MM.1S (cell line): ENCODE measurements at regions not wholly inside any gene's neighbourhood (a gene's known extent, or its start where the extent isn't known, plus 50 kb on each side); places are given as distances from the start of the nearest gene placed in this dataset.

Source experiments
- DNase-seq: peaks from one replicate; pipeline ENCODE4 v3.0.0-alpha.2; 2015
- H2AFZ ChIP-seq: fragments of 300-600 bp; sonication (generic); 2 replicates; pipeline ENCODE4 v1.6.0; 2016; ENCODE audit warnings: antibody characterized with exemption, low read length
- H3F3A ChIP-seq: fragments of 300-600 bp; sonication (generic); 2 replicates; pipeline ENCODE4 v1.6.1; 2016; ENCODE audit warnings: mild to moderate bottlenecking, antibody characterized with exemption, low read length, moderate library complexity, mixed read lengths; ENCODE audit not compliant: insufficient read depth
- H3K27ac ChIP-seq: fragments of 300-600 bp; sonication (generic); 2 replicates; pipeline ENCODE4 v1.5.1; 2016; ENCODE audit warnings: mild to moderate bottlenecking, low read length
- H3K27me3 ChIP-seq: fragments of 300-600 bp; sonication (generic); replicated peaks from 2 replicates; pipeline ENCODE4 v1.6.0; 2016; ENCODE audit warnings: low read length; ENCODE audit not compliant: insufficient read depth
- H3K36me3 ChIP-seq: fragments of 300-600 bp; sonication (generic); replicated peaks from 2 replicates; pipeline ENCODE4 v1.6.1; 2016; ENCODE audit warnings: mild to moderate bottlenecking, low read length, mixed read lengths; ENCODE audit not compliant: insufficient read depth
- H3K4me1 ChIP-seq: fragments of 300-600 bp; sonication (generic); 2 replicates; pipeline ENCODE4 v1.6.1; 2016; ENCODE audit warnings: low read length, mixed read lengths
- H3K4me2 ChIP-seq: fragments of 300-600 bp; sonication (generic); 2 replicates; pipeline ENCODE4 v1.6.0; 2016; ENCODE audit warnings: low read depth, low read length
- H3K4me3 ChIP-seq: fragments of 300-600 bp; sonication (generic); 2 replicates; pipeline ENCODE4 v1.5.1; 2016; ENCODE audit warnings: low read length, mixed read lengths
- H3K79me2 ChIP-seq: fragments of 300-600 bp; sonication (generic); 2 replicates; pipeline ENCODE4 v1.6.1; 2016; ENCODE audit warnings: mixed run types, low read length, mixed read lengths
- H3K9ac ChIP-seq: fragments of 300-600 bp; sonication (generic); 2 replicates; pipeline ENCODE4 v1.6.1; 2016; ENCODE audit warnings: low read length, mixed read lengths
- H3K9me2 ChIP-seq: fragments of 300-600 bp; sonication (generic); replicated peaks from 2 replicates; pipeline ENCODE4 v1.6.1; 2016; ENCODE audit warnings: mild to moderate bottlenecking, low read length, mixed read lengths; ENCODE audit not compliant: insufficient read depth
- H3K9me3 ChIP-seq: fragments of 300-600 bp; sonication (generic); replicated peaks from 2 replicates; pipeline ENCODE4 v1.6.1; 2016; ENCODE audit warnings: mild to moderate bottlenecking, low read length, mixed read lengths; ENCODE audit not compliant: insufficient read depth
- H4K20me1 ChIP-seq: fragments of 300-600 bp; sonication (generic); 2 replicates; pipeline ENCODE4 v1.6.1; 2016; ENCODE audit warnings: mild to moderate bottlenecking, low read length, moderate library complexity, mixed read lengths; ENCODE audit not compliant: insufficient read depth
- EZH2 ChIP-seq: fragments of 300-600 bp; sonication (generic); optimal IDR thresholded peaks from 2 replicates; pipeline ENCODE3; 2017; ENCODE audit warnings: low read depth, mild to moderate bottlenecking, antibody characterized with exemption, low read length, mixed read lengths
- EZH2phosphoT487 ChIP-seq: fragments of 300-600 bp; sonication (generic); IDR thresholded peaks from 2 replicates; pipeline ENCODE4 v1.6.1; 2018; ENCODE audit warnings: antibody characterized with exemption, low read length
- TF ChIP-seq, protein P1 (sequence below): fragments of 300-600 bp; sonication (generic); IDR thresholded peaks from 2 replicates; pipeline ENCODE4 v1.5.1; 2016; ENCODE audit warnings: antibody characterized with exemption, low read length, mixed read lengths

GRCh38 chr13:80881942-80882445, 541.1 kb upstream of the SPRY2 start:
- no peak overlapping the region for H3K4me2 ChIP-seq
- H3F3A ChIP-seq, result no peaks in the 10 kb centered on the region
- H3K27me3 ChIP-seq, result no peaks in the 10 kb centered on the region
- H3K79me2 ChIP-seq, result no peaks in the 10 kb centered on the region
- no peak overlapping the region for H3K27ac ChIP-seq
- H3K4me1 ChIP-seq, result no peaks in the 10 kb centered on the region
- H4K20me1 ChIP-seq, result no peaks in the 10 kb centered on the region
- no peaks in the 10 kb centered on the region for H3K9me3 ChIP-seq
- no peaks in the 10 kb centered on the region for H3K36me3 ChIP-seq
- H3K9ac ChIP-seq, result no peak overlapping the region
- no peak overlapping the region for H2AFZ ChIP-seq
- no peak overlapping the region for H3K4me3 ChIP-seq
- no peak for DNase-seq
- no peaks in the 10 kb centered on the region for H3K9me2 ChIP-seq
- TF ChIP-seq EZH2 (no peak), EZH2phosphoT487 (no peak)
- TF ChIP-seq, protein P1, sequence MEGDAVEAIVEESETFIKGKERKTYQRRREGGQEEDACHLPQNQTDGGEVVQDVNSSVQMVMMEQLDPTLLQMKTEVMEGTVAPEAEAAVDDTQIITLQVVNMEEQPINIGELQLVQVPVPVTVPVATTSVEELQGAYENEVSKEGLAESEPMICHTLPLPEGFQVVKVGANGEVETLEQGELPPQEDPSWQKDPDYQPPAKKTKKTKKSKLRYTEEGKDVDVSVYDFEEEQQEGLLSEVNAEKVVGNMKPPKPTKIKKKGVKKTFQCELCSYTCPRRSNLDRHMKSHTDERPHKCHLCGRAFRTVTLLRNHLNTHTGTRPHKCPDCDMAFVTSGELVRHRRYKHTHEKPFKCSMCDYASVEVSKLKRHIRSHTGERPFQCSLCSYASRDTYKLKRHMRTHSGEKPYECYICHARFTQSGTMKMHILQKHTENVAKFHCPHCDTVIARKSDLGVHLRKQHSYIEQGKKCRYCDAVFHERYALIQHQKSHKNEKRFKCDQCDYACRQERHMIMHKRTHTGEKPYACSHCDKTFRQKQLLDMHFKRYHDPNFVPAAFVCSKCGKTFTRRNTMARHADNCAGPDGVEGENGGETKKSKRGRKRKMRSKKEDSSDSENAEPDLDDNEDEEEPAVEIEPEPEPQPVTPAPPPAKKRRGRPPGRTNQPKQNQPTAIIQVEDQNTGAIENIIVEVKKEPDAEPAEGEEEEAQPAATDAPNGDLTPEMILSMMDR, result no peak

DNA sequence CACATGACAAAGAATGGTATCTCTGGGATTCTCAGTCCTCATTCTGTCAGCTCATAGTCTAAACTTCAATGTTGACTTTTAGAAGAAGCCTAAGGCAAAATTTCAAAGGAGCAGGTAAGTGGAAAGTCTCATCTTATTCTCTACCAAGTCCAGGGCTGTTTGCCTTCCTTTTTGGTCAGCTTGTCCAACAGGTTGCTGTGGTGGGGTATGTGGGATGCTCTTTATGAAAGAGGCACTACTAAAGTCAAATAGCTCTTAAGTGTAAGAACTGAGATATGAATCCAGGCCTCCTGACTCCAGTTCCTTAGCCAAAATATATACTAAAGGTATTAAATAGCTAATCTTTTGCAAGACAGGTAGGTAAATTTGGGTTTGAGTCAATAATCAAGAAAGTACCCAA, 540.6 kb upstream of the SPRY2 start:
- Histone ChIP-seq H4K20me1 (no peaks in the 10 kb centered on the region), H3F3A (no peaks in the 10 kb centered on the region), H2AFZ (no peak overlapping the region), H3K79me2 (no peaks in the 10 kb centered on the region), H3K27ac (no peak overlapping the region), H3K9me2 (no peaks in the 10 kb centered on the region), H3K9ac (no peak overlapping the region), H3K36me3 (no peaks in the 10 kb centered on the region), H3K4me3 (no peak overlapping the region), H3K4me2 (no peak overlapping the region), H3K9me3 (no peaks in the 10 kb centered on the region), H3K4me1 (no peaks in the 10 kb centered on the region), H3K27me3 (no peaks in the 10 kb centered on the region)
- TF ChIP-seq, protein P1, result no peak
- TF ChIP-seq EZH2phosphoT487, result no peak
- TF ChIP-seq EZH2, result no peak
- no peak for DNase-seq

DNA sequence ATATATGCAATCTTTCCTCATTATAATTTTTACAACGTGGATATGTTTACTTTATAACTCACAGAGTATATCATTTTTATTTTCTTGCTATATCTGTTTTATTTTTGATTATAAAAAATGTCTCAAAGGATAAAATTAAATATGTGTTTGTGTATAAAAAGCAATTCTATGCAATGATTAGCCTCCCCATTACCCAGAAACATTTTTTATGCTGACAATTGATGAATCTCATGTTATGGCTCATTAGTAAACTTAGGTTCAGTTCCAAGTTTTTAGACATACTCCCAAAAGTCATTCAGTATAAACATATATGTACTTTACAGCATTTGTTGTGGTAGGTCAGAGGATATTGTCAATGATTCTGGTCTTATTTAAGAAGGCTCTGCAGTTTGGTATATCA, 540.1 kb upstream of the SPRY2 start:
- no peak overlapping the region for H3K4me2 ChIP-seq
- no peak for DNase-seq
- H3K9ac ChIP-seq, result no peak overlapping the region
- H3K79me2 ChIP-seq, result no peaks in the 10 kb centered on the region
- H2AFZ ChIP-seq, result no peak overlapping the region
- no peaks in the 10 kb centered on the region for H3K9me2 ChIP-seq
- no peaks in the 10 kb centered on the region for H3K27me3 ChIP-seq
- H4K20me1 ChIP-seq, result no peaks in the 10 kb centered on the region
- no peak for TF ChIP-seq EZH2
- TF ChIP-seq, protein P1, result no peak
- TF ChIP-seq EZH2phosphoT487, result no peak
- H3K36me3 ChIP-seq, result no peaks in the 10 kb centered on the region
- H3K4me3 ChIP-seq, result no peak overlapping the region
- H3K4me1 ChIP-seq, result no peaks in the 10 kb centered on the region
- H3K9me3 ChIP-seq, result no peaks in the 10 kb centered on the region
- H3K27ac ChIP-seq, result no peak overlapping the region
- no peaks in the 10 kb centered on the region for H3F3A ChIP-seq
